Panc1 (cell line): ENCODE measurements at regions not wholly inside any gene's neighbourhood (a gene's known extent, or its start where the extent isn't known, plus 50 kb on each side); places are given as distances from the start of the nearest gene placed in this dataset.

Experiments used
- ATAC-seq: fragments of 200-7000 bp; cut with Tn5 transposase; 2 replicates; pipeline ENCODE4 v1.9.1; 2020; ENCODE audit warnings: mild to moderate bottlenecking, moderate library complexity
- BruUV-seq: library from RNA; stranded (reverse); fragments of 400-500 nt; replicated peaks from 2 replicates; lab custom pipeline; 2021; lab: Mats Ljungman, UMichigan
- CTCF ChIA-PET: fragments of 300-600 bp; sonication (Branson Sonifier 250); formaldehyde crosslinking; loops from one replicate; lab custom pipeline; 2022; ENCODE audit warnings: antibody characterized with exemption; lab: Charles Lee
- POLR2A ChIA-PET: fragments of 300-600 bp; sonication (Branson Sonifier 250); formaldehyde crosslinking; loops from one replicate; lab custom pipeline; 2022; ENCODE audit warnings: antibody characterized with exemption; lab: Charles Lee
- DNase-seq: peaks from one replicate; pipeline ENCODE4 v3.0.0-alpha.2; 2010; ENCODE audit warnings: low read depth, low spot score
- H3K27ac ChIP-seq: 2 replicates; pipeline ENCODE4 v1.5.1; 2011; ENCODE audit warnings: mild to moderate bottlenecking, low read length, inconsistent platforms
- H3K27me3 ChIP-seq: fragments of 200-500 bp; sonication (Bioruptor generic); 2 replicates; pipeline ENCODE4 v1.6.0; 2014; ENCODE audit warnings: low read length, inconsistent platforms; ENCODE audit not compliant: control insufficient read depth, insufficient read depth
- H3K36me3 ChIP-seq: fragments of 200-500 bp; sonication (Bioruptor generic); 2 replicates; pipeline ENCODE4 v1.5.1; 2014; ENCODE audit warnings: inconsistent platforms, mild to moderate bottlenecking, low read length, moderate library complexity; ENCODE audit not compliant: control insufficient read depth, insufficient read depth
- H3K4me1 ChIP-seq: 2 replicates; pipeline ENCODE4 v1.5.1; 2011; ENCODE audit warnings: inconsistent platforms, mild to moderate bottlenecking, low read length, moderate library complexity; ENCODE audit not compliant: control insufficient read depth, insufficient read depth
- H3K4me3 ChIP-seq, 2 experiments: 2 replicates each; pipeline ENCODE4 v1.5.1; 2011 to 2012; ENCODE audit warnings: low read depth in 2 of 2, low read length in 2 of 2, mild to moderate bottlenecking in 2 of 2, inconsistent platforms in 1 of 2, moderate library complexity in 1 of 2
- H3K9me3 ChIP-seq: fragments of 200-500 bp; sonication (Bioruptor generic); 2 replicates; pipeline ENCODE4 v1.5.1; 2014; ENCODE audit warnings: low read depth, mild to moderate bottlenecking, inconsistent platforms, low read length, moderate library complexity; ENCODE audit not compliant: control insufficient read depth, insufficient read depth
- CTCF ChIP-seq: fragments of 450-650 bp; IDR thresholded peaks from 2 replicates; pipeline ENCODE4 v1.5.1; 2017; ENCODE audit warnings: mild to moderate bottlenecking
- POLR2AphosphoS5 ChIP-seq: IDR thresholded peaks from 2 replicates; pipeline ENCODE4 v1.6.1; 2012; ENCODE audit warnings: mild to moderate bottlenecking, low read depth, low read length, moderate library complexity
- REST ChIP-seq, 2 experiments: IDR thresholded peaks; 2 replicates each; pipeline ENCODE4 v1.6.1; 2011 to 2012; ENCODE audit warnings: low read depth in 2 of 2, control low read depth in 1 of 2, low read length in 1 of 2, mild to moderate bottlenecking in 1 of 2, moderate library complexity in 1 of 2; ENCODE audit not compliant: insufficient read depth in 1 of 2
- SIN3A ChIP-seq: IDR thresholded peaks from 2 replicates; pipeline ENCODE4 v1.6.1; 2012; ENCODE audit warnings: low read depth, mild to moderate bottlenecking, low read length, moderate library complexity, borderline replicate concordance; ENCODE audit not compliant: insufficient read depth
- TCF7L2 ChIP-seq: IDR thresholded peaks from 2 replicates; pipeline ENCODE4 v1.6.1; 2011; ENCODE audit warnings: mild to moderate bottlenecking, low read depth, low read length, inconsistent platforms
- in situ Hi-C: cut with HindIII; loops from 2 replicates; pipeline ENCODE4 v1.10.0; 2016; ENCODE audit warnings: low sequenced_read_pairs, low pct_unique_long_range_greater_than_20kb
- intact Hi-C: fragments of 100-400 bp; cut with micrococcal nuclease; formaldehyde crosslinking; loops from one replicate; pipeline ENCODE4 v1.10.0; 2022; ENCODE audit not compliant: unreplicated experiment

GRCh38 chr3:3729261-3729660, 70.0 kb upstream of the LRRN1 start:
- POLR2A ChIA-PET: no interaction called here
- Histone ChIP-seq H3K36me3 (no peaks in the 10 kb centered on the region), H3K27me3 (no peaks in the 10 kb centered on the region), H3K27ac (no peak overlapping the region), H3K9me3 (no peaks in the 10 kb centered on the region), H3K4me3 (no peak overlapping the region), H3K4me1 (no peaks in the 10 kb centered on the region)
- intact Hi-C loops (no loop called here), in situ Hi-C loops (no loop called here)
- TF ChIP-seq REST (IDR thresholded peaks at IDR 0.05; ENCODE audit: insufficient read depth in 1 of 2, low read depth in 2 of 2, low read length in 1 of 2) (no peak), CTCF (no peak), TCF7L2 (no peak), SIN3A (no peak), POLR2AphosphoS5 (no peak)
- CTCF ChIA-PET: no interaction called here
- ATAC-seq: no peak
- no TSS peak for BruUV-seq
- no peak for DNase-seq

- DNase-seq (no peak), ATAC-seq (no peak)
- intact Hi-C loops: no loop called here
- BruUV-seq: no TSS peak
- Histone ChIP-seq H3K9me3 (no peaks in the 10 kb centered on the region), H3K36me3 (no peaks in the 10 kb centered on the region), H3K4me1 (no peaks in the 10 kb centered on the region), H3K27ac (no peak overlapping the region), H3K4me3 (no peak overlapping the region), H3K27me3 (no peaks in the 10 kb centered on the region)
- CTCF ChIA-PET: no interaction called here
- POLR2A ChIA-PET: no interaction called here
- in situ Hi-C loops: no loop called here
- TF ChIP-seq REST (IDR thresholded peaks at IDR 0.05; ENCODE audit: insufficient read depth in 1 of 2, low read depth in 2 of 2, low read length in 1 of 2) (no peak), POLR2AphosphoS5 (no peak), CTCF (no peak), TCF7L2 (no peak), SIN3A (no peak)
Measured at GRCh38 chr3:3726549-3726948, 72.7 kb upstream of the LRRN1 start.
